GM06990 (cell line): ENCODE measurements at regions not wholly inside any gene's neighbourhood (a gene's known extent, or its start where the extent isn't known, plus 50 kb on each side); places are given as distances from the start of the nearest gene placed in this dataset.

Experiments used
- DNase-seq: peaks from one replicate; pipeline ENCODE4 v3.0.0-alpha.2; 2011; ENCODE audit not compliant: insufficient read length; ENCODE audit errors: extremely low read depth
- H3K27me3 ChIP-seq: replicated peaks from 2 replicates; pipeline ENCODE4 v1.6.0; 2011; ENCODE audit warnings: low read length; ENCODE audit not compliant: control insufficient read depth, insufficient read depth
- H3K36me3 ChIP-seq: 2 replicates; pipeline ENCODE4 v1.5.1; 2011; ENCODE audit warnings: low read length; ENCODE audit not compliant: control insufficient read depth, insufficient read depth
- H3K4me3 ChIP-seq: replicated peaks from 2 replicates; pipeline ENCODE4 v1.5.1; 2011; ENCODE audit warnings: low read depth, mild to moderate bottlenecking, control low read depth, low read length
- TF ChIP-seq, protein P1 (sequence below): IDR thresholded peaks from 2 replicates; pipeline ENCODE4 v1.5.1; 2011; ENCODE audit warnings: low read length, control low read depth, mild to moderate bottlenecking, inconsistent platforms; ENCODE audit not compliant: insufficient read depth, poor library complexity, severe bottlenecking

DNA sequence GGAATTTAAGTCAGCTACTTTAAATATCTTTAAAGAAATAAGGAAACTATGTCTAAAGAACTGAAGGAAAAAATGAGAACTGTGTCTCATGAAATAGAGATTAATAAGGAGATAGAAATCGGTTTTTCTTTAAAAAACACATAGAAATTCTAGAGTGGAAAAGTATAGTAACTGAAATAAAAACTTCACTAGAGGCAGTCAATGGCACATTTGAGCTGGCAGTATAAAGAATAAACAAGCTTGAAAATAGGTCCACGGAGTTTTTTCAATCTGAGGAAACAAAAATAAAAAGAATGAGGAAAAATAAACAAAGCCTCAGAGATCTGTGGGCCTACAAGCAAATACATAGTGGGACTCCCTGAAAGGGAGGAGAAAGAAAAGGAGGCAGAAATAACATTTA lies 127.5 kb downstream of the TWIST2 start:
- H3K36me3 ChIP-seq = no peaks in the 10 kb centered on the region
- DNase-seq = no peak
- no peaks in the 10 kb centered on the region for H3K27me3 ChIP-seq
- TF ChIP-seq, protein P1, sequence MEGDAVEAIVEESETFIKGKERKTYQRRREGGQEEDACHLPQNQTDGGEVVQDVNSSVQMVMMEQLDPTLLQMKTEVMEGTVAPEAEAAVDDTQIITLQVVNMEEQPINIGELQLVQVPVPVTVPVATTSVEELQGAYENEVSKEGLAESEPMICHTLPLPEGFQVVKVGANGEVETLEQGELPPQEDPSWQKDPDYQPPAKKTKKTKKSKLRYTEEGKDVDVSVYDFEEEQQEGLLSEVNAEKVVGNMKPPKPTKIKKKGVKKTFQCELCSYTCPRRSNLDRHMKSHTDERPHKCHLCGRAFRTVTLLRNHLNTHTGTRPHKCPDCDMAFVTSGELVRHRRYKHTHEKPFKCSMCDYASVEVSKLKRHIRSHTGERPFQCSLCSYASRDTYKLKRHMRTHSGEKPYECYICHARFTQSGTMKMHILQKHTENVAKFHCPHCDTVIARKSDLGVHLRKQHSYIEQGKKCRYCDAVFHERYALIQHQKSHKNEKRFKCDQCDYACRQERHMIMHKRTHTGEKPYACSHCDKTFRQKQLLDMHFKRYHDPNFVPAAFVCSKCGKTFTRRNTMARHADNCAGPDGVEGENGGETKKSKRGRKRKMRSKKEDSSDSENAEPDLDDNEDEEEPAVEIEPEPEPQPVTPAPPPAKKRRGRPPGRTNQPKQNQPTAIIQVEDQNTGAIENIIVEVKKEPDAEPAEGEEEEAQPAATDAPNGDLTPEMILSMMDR = no peak
- no peak overlapping the region for H3K4me3 ChIP-seq

DNA sequence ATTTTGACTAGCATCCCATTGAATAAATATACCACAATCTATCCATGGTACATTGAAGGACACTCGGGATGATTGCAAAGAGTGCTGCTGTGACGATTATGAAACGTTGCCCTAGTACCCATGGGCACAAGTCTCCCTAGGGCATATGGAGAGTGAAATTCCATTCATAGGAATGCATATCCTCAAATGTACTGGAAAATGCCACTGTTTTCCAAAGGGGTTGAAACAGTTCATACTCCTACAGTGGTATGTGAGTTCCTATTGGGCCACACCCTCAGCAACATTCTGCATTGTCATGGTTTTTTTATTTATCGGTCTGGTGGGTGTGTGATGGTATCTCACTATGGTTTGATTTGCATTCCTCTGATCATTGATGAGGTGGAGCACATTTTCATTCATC lies 130.6 kb downstream of the TWIST2 start:
- TF ChIP-seq, protein P1 = no peak
- no peaks in the 10 kb centered on the region for H3K27me3 ChIP-seq
- no peaks in the 10 kb centered on the region for H3K36me3 ChIP-seq
- DNase-seq = no peak
- no peak overlapping the region for H3K4me3 ChIP-seq

GRCh38 chr2:238979636-238980035 lies 131.8 kb downstream of the TWIST2 start:
- H3K27me3 ChIP-seq = no peaks in the 10 kb centered on the region
- TF ChIP-seq, protein P1 = no peak
- no peak for DNase-seq
- H3K4me3 ChIP-seq = no peak overlapping the region
- no peaks in the 10 kb centered on the region for H3K36me3 ChIP-seq

DNA sequence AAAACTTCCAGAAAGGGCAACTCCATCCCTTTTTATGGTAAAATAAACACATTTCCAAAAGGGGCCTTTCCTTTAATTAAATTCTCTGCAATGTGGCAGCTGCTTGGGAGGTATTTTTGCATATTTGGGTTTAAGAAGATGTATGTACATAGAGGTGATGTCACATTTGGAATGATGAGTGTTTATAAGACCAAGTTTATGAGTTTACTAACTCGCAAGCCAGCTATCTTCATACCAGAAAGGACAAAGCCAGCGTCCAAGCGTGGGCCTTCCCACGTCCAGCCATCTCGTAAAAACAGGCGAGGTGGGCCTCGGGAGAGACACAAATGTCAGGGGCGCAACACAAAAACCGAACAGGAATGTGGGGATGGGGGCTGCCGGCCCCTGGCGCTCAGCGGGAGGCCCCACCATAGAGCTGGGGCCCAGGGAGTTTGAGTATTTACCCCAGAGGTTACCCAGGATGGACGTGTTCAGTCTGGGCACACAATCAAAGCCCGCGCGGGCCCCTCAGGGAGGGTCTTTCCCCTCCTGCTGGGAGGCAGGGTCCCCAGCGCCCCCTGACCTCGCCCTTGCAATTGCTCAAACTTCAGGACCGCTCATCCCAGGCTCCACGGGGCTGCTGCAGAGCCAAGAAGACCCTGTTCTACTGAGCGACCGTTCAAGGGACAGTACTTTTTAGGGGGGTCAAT lies 137.3 kb downstream of the TWIST2 start:
- no peak overlapping the region for H3K4me3 ChIP-seq
- H3K36me3 ChIP-seq = no peaks in the 10 kb centered on the region
- no peaks in the 10 kb centered on the region; the same call in 1 of the 2 replicates for H3K27me3 ChIP-seq
- no peak for DNase-seq
- TF ChIP-seq, protein P1 = no peak

GRCh38 chr2:238985931-238986446 lies 138.1 kb downstream of the TWIST2 start:
- H3K27me3 ChIP-seq = no peaks in the 10 kb centered on the region; the same call in 1 of the 2 replicates
- no peak for DNase-seq
- TF ChIP-seq, protein P1 = no peak

More at GRCh38 chr2:238985931-238986446, 138.1 kb downstream of the TWIST2 start:
- Histone ChIP-seq H3K4me3 (no peak overlapping the region), H3K36me3 (no peaks in the 10 kb centered on the region)
